T follicular helper cell (primary cell): ENCODE measurements at regions not wholly inside any gene's neighbourhood (a gene's known extent, or its start where the extent isn't known, plus 50 kb on each side); places are given as distances from the start of the nearest gene placed in this dataset.

ENCODE experiments used
- DNase-seq: peaks from one replicate; pipeline ENCODE4 v3.0.0-alpha.2; 2020; ENCODE audit warnings: low read depth

DNA sequence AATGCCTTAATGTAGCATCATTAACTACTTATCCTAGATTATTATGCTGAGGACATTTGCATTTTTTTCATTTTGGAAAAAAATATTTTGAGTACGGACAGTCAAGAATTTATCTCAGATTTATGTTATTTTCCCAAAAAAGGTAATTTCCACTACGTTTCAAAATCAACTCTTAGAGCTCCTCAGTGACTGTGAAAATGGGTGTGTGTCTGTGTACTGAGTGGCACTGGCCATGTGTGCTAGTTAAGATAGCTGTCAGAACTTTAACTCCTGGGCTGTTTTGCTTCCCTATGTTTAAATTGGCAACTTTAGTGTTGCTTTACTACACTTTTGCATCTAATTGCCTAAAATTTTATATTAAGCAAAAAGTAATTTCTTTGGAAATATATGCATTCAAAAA is 927.4 kb downstream of the EFNB2 start:
- no peak for DNase-seq

DNA sequence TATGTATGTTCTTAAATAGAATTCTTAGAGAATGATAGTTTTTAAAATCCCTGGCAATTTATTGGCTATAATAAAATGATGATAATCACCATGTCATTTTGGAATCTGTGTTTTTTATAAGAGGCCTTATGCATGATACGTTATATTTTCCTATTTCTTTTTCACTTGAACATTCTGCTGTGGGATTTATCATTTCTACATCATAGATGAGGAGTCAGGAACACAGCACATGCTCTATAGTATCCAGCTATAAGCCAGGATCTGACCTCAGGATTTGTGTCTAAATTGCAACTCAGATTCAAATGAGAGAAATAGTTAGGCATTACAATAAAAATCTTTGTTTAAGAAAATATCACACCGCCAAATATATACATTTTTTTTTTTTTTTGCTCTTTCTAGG is 928.0 kb downstream of the EFNB2 start:
- no peak for DNase-seq

DNA sequence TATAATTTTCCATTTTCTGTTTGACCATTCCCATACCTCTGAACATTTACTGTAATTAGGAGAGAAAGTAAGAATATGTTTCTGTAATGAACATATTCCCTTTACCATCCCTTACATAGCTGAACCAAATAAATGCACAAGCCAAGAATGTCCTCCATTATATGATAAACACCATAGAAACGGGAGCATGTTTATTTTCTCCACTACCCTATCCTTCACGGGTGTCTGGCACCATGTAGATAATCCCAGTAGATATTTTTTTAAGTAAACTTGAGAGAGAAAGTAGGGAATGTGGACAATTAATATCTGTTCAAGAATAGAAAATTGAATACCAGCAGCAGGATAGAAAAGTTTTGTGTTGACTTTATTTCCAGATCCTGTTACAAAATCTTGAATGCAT is 928.4 kb downstream of the EFNB2 start:
- no peak for DNase-seq

DNA sequence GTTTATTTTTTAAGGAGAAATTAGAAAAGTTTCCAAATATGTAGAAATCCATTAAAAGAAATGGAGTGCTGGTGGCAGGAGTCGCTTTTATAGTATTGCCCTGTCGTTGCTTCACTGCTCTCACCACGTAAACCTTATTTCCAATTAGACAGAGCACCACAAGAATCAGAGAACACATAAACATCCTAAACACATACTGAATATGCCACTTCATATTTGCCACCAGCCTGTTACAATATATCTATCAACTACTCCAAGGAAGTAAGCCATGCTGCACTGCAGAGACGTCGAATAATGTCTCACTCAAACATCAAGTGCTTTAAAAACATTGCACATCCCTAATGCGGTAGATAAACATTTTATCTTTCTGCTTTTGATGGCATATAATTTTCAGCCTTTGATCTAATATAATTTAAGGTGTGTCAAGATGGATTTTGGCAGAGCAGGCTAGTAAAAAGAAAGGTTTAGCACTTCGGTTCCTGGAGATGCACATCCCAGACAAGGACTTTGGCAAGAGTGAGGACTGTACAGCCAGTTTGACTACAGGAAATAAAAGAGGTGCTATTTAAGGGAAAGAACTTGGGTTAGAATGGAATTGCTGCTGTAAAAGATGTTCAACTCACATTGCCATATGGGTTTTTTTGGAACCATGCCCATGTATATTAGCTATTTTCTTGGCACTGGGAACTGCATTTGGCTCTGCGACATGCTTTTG is 932.3 kb downstream of the EFNB2 start:
- DNase-seq = no peak

DNA sequence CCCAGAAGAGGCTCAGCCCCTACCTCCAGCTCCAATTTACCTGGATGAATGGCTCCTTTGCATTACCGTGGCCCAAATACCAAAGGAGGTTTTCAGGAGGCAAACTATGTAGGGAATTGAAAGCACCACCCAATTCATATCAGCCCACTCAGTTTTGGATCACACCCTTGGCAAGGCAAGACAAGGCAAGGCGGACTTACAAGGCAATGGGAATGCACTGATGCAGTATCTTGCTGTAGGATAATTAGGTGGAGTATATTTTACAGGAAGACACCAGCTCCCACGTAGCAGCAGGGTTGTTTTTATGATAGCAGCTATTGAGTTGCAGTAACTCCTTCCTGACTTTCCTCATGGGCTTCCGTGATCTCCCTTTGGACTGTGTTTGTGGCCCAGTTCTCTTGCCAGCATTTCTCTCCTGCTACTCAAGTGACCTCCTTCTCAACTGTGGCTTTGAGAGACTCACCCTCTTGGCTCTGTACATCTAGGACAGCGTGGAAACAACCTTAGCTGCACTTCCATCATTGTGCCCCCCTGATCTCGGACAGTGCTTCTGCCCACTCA is 935.9 kb downstream of the EFNB2 start:
- DNase-seq = no peak

DNA sequence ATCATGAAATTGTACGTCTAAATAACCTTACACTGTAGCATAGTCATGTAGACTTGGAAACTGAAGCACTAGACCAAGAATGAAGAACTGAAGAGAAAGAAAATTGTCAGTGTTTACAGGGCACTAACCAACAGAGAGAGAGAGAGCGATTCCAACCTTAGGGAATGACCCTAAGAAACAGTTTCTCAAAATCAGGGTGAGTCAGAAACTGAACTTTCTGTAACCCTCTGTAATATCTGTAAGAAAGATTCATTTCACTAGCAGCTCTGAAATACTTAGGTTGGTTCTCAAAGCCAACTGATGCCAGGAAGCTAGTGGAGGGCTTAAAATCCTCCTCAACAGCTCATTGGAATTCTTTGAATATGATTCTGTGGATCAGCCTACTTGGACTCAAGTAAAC is 936.9 kb downstream of the EFNB2 start:
- DNase-seq = no peak

DNA sequence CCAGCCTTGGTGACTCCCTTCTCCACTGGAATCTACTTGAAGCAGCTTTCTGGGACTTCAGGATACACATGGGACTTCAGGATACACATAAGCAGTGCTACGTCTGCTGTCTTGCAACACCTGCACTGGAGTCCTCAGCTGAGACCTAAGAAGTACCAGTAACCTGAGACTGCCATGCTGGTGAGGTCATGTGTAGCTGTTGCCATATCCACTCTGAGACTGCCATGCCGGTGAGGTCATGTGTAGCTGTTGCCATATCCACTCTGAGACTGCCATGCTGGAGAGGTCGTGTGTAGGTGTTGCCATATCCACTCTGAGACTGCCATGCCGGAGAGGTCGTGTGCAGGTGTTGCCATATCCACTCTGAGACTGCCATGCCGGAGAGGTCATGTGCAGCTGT is 937.9 kb downstream of the EFNB2 start:
- DNase-seq = no peak

DNA sequence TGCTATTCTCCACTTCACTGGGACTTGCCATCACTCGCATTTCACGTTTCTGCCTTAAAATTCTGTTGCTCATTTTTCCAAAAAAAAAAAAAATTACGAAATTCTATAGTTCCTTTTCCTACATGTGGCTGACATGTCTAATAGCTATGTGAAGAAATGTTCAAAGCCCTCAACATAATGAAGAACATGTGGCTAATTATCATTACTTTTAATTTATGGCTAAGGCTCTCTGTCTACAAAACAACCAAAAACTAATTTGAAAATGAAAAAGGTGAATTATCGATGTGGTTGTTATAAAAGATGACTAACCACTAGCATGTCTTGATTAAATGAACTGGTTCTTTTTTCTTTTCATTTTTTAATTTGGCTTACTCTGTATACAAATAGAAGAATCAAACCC is 940.0 kb downstream of the EFNB2 start:
- DNase-seq = no peak

DNA sequence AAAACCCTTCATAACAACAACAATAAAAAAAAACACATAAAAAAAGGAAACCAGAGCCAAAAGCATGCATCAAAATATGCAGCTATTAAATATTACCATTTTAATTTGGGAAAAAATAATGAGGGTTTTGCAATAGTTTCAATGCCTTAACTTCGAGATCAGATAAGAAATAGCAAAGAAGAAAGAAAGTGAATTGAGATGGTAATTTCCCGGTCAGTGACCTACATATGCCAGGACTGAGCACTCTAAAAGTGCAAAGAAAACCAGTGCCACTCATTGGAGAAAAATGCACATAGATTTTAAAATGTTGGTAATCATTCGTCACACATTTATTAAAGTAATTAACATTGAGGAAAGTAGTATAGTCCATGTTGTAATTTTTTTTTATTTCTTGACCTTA is 944.2 kb downstream of the EFNB2 start:
- no peak for DNase-seq

DNA sequence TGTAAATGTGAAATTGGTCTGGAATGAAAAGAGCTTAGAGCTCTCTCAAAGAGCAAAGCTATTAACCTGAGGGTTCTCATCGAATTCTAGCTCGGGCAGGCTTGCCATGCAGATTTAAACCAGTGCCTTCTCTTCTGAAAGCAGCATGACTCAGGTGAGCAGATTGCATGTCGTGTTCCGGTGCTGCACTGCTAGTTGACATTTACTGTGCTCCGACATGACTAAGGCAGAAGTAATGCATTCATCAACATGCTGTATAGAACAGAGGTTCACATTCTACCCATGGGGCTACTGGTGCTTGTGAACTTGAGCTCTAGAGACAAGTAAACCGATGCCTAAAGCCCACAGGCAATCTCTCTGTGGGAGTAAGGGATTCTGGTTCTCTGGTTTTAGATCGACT is 947.7 kb downstream of the EFNB2 start:
- no peak for DNase-seq

DNA sequence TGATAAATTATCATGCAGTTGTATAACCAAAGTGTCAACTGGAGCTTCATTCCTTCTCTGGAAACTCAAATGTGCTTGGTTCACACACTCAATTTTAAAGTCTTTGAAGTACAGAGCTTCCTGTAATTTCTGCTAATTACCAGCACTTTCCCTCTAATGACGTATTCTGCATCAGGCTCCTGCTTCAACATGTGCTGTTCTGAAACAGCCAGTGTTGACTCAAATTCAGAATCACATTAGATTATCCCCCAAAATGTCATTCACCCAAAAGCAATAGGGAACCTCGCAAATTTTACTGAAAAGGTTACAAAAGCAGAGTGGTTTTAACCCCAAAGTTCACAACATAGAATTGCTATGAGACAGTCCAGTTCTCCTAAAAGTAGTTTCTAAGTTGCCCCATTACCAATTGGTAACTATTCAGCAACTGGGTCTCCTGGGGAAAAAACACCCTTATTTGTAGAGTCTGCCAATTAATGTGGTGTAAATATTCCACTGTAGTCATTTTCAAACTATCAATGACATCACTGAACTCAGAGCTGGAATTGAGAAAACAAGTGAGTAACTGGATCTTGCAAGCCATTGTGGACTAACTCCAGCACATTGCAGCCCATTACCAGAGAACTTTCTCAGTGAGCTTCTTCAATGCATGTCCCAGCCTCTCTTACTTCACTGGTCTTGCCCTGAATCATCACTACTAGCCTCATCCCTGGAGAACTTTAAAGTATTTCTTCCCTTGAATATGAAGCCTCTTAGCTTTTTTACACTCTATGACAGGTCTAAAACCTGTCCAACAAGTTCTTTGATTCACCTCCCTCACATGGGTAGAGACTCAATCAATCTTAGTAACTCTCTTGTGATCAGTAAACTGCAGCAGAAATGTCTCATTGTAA is 955.4 kb downstream of the EFNB2 start:
- DNase-seq = no peak

DNA sequence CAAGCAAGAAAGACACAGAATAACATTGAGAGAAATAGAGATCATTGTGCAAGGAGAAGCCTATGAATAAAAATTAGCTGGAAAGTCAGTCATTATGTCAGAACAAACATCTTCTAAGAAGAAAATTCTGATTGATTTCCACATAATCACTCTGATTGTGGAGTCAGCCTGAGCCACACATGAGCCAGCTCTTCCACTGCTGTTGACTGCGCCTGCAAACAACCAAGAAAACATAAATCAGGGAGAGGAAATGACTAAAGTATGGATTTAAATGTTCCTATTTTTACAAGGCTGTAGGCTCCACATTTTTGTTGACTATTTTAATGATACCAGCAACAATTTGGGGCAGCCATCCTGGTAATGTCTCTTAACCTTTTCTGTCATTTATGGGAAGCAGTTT is 962.3 kb downstream of the EFNB2 start:
- DNase-seq = no peak

DNA sequence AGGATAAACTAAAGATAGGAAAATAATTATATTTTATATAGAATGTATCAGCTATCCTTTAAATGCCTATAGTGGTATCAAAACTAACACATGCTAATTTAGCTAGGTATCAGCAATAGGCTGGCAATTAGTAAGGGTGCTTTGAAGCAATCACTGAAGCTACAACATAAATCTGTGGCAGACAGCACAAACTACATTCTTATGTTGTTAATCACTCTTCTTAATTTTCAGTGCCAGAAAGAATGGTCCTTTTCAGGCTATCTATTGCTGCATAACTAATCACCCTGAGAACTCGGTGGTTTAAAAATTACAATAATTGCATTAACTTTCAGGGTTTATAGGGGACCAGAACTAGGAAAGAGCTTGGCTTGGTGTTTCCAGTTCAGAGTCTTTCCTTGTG is 963.1 kb downstream of the EFNB2 start:
- DNase-seq = no peak

DNA sequence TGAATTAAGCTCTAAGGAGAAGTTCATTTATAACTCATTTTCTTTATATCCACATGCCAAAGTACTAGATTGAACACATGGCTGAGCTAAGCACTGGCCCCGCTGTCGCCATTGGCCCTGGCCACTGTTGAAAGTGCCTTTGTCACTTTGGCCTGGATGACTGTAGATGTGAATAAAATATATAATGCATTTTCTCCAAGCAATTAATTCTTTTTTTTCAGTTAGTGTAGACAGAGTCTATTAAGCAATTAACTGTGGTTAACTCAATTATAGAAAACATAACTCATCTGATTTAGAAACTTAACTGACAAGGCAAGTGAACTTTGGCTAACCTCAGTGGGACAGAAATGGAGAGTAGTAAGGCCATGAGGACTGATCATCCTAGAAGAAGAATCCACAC is 965.6 kb downstream of the EFNB2 start:
- DNase-seq = no peak

DNA sequence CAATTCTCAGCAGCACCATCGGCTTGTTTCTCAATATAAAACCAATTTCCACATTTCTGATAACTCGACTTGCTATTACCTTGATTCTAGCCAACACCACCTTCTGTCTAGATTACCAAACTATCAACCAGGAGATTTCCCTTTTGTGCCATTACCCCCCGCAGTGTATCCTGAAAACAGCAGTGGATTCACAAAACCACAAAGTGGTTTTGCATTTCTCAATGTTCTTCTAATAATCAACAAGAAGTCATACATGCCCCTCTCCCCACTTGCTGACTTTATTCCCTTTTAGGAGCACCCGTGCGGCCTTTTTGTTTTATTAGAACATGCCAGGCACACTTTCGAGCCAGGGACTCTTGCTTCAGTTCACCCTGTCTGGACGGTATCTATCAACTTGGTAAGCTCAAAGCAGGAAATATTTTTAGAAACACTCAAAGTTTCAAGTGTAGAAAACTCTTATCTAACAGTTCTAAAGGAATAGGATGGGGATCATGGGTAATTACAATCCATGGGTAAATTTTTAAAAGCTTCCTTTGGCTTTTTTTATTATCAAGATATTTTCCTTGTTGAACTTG is 967.4 kb downstream of the EFNB2 start:
- DNase-seq = no peak

DNA sequence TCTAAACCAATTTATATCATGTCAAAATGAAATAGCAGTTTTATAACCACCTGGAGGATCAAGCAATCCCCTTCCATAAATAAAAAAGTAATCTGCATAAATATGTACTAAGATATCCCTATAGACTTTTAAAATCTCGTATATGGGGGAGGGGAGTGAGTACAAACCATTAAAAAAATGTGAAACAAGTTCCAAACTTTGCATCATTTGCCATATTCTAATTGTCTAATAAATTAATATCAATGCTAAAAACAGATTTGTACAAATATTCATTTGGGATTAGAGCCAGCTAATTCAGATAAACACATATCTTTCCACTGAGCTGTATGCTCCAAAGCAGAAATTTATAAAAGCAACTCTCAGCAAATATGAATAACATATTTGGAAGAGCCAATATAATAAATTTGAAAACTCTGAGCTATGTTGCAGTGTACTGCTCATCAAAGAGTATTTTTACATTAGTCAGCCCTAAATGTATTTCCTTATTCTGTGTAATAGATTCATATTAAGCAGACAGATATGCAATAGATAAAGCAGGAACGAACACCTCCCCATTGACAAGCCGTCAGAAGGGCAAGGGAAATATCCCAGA is 970.2 kb downstream of the EFNB2 start:
- no peak for DNase-seq

DNA sequence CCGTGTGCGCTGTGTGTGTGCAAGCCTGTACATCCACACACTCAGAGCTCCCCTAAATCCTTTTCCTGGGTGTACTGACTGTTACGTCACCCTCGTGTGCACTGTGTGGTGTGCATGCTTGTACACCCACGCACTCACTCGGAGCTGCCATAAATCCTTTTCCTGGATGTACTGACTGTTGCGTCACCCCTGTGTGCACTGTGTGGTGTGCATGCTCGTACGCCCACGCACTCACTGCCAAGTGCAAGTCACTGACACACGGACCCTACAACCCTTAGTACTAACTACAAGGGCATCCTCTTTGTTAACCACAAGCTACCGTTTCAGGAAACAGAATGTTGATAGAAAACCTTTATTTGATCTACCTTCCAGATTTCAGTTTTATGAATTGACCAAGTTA is 983.4 kb downstream of the EFNB2 start:
- no peak for DNase-seq

DNA sequence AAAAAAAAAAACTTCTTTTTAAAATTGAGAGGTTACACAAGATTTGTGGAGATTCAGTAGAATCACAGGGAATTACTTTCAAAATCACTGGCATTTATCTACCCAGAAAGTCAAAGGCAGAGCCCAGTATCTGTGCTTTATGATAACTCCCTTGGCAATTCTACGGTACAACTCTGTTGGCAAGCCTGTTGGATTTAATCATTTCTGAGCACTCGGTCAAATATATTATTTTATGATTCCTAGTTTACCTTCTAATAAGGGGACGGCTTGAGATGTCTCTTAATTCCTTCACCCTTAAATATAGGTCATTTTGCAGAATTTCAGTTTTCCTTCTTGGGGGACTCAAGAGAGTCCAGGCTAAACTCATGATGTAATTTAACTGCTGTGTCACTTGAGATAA is 987.6 kb downstream of the EFNB2 start:
- no peak for DNase-seq

DNA sequence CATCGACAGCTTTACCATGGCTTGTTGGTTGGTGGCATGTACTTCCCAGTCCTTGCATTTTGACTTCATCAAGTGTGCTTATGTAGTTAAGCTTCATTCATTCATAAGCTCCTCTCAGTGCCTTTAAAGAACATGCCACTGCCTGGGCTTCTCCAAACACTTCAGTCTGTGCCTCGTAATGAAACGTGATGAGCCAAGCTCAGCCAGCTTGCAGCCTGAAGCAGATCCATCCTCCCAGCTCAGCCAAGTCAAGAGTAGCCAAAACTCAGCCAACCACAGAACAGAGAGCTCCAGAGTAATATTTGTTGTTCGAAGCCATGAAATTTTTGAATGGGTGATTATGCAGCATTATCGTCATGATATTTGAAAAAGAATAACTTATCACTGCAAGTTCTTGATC is 989.7 kb downstream of the EFNB2 start:
- no peak for DNase-seq

DNA sequence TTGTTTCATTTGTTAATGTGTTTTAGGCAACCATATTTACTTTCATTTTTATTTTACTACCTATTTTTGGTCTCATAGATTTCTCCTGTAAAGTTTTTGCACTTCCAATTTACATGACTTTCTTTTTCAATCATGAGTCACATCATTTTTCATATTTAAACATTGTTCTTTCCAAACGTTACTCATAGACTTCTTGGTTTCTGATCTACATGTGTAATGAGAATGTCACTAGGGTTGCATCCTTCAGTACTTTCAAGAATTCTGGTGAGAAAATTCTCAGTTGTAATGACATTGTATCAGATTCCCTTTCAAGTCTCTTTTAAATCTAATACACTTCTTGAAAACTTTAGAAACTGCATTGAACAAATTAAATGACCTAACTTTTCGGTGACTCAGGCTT is 991.7 kb downstream of the EFNB2 start:
- DNase-seq = no peak

DNA sequence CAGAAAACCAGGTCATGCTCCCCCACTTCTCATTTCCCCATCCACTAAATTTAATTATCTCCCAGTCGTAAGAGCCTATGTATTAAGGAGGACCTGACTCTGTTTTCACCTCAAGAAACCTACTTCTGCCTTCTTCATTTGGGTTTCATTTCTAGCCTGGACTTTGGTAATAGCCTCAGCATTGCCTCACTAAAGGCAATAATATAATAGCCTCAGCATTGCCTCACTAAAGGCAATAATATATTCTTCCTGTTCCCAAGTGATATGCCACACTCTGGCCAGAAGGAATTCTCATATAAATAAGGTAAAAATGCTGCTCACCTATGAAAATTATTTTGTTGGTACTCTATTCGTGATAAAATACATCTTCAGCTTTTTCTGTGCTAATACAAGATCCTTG is 993.9 kb downstream of the EFNB2 start:
- DNase-seq = no peak

DNA sequence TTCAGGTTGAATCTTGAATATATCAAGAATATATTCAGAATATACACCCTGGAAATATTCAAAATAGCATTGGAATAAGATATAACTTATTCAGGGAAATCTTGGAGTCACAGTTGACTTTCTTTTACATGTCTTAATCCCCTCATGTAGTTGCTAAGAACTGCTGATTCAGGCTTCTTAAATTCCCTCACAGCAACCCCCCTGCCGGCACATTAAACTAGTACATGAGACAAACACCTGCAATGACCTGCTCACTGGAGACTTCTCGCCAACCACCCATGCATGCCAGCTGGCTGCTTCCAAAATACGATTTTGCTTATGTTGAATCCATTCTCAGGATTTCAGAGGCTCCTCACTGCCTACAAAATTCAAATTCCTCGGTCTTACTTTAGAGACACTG is 997.1 kb downstream of the EFNB2 start:
- DNase-seq = no peak

DNA sequence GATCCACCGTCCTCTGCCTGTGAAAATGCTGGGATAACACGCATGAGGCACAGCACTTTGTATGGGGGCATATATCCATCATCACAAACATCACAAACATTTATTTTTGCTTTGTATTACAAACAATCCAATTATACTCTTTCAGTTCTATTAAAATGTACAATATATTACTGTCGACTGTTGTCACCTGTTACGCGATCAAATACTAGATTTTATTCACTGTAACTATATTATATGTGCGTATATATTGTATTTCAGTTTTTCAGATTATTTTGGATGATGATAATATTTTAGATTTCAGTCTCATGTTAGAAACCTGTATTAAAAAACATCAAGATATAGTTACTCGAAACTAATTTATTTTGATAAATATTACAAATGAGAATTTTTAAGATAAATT is 998.3 kb downstream of the EFNB2 start:
- DNase-seq = no peak
